Testis (tissue), 2 donors: ENCODE measurements at regions not wholly inside any gene's neighbourhood (a gene's known extent, or its start where the extent isn't known, plus 50 kb on each side); places are given as distances from the start of the nearest gene placed in this dataset.
A peak's percentile ranks its signal among the peaks of the same experiment; 100 is the strongest.

Experiments used
- DNase-seq: peaks from one replicate; pipeline ENCODE4 v3.0.0-alpha.2; 2019
- H3K27ac ChIP-seq, 2 donors: fragments of 200-600 bp; sonication (generic); one replicate each; pipeline ENCODE4 v1.5.1; 2019
- H3K27me3 ChIP-seq: fragments of 200-600 bp; sonication (generic); one replicate; pipeline ENCODE4 v1.5.1; 2019
- H3K36me3 ChIP-seq: fragments of 200-600 bp; sonication (generic); one replicate; pipeline ENCODE4 v1.5.1; 2017; ENCODE audit warnings: low read depth; ENCODE audit errors: missing control alignments
- H3K4me1 ChIP-seq: fragments of 200-600 bp; sonication (generic); one replicate; pipeline ENCODE4 v1.5.1; 2019
- H3K4me3 ChIP-seq, 2 donors: fragments of 200-600 bp; sonication (generic); one replicate each; pipeline ENCODE4 v1.5.1; 2017 to 2019
- H3K9me3 ChIP-seq: fragments of 200-600 bp; sonication (generic); one replicate; pipeline ENCODE4 v1.5.1; 2017
- POLR2A ChIP-seq: fragments of 450-650 bp; IDR thresholded peaks from one replicate; pipeline ENCODE4 v1.6.1; 2017; ENCODE audit warnings: antibody characterized with exemption, mild to moderate bottlenecking, moderate library complexity
- WGBS, 2 donors: methylation state at CpG; one replicate each; pipeline ENCODE4 v1.1.5; 2018; 5-methylcytosine and 5-hydroxymethylcytosine counted together
- intact Hi-C: fragments of 100-400 bp; cut with DNase I; formaldehyde crosslinking; loops from one replicate; pipeline ENCODE4 v1.15.1; 2023; ENCODE audit warnings: low total_unique reads
- TF ChIP-seq, protein P1 (sequence below), 3 experiments: fragments of 450-650 bp in 2 of 3; fragments of 200-600 bp in 1 of 3; sonication (generic) in 1 of 3; IDR thresholded peaks; one replicate each; pipeline ENCODE4 v1.5.1; 2016 to 2019; ENCODE audit warnings: antibody characterized with exemption in 3 of 3, mild to moderate bottlenecking in 2 of 3, moderate library complexity in 1 of 3

DNA sequence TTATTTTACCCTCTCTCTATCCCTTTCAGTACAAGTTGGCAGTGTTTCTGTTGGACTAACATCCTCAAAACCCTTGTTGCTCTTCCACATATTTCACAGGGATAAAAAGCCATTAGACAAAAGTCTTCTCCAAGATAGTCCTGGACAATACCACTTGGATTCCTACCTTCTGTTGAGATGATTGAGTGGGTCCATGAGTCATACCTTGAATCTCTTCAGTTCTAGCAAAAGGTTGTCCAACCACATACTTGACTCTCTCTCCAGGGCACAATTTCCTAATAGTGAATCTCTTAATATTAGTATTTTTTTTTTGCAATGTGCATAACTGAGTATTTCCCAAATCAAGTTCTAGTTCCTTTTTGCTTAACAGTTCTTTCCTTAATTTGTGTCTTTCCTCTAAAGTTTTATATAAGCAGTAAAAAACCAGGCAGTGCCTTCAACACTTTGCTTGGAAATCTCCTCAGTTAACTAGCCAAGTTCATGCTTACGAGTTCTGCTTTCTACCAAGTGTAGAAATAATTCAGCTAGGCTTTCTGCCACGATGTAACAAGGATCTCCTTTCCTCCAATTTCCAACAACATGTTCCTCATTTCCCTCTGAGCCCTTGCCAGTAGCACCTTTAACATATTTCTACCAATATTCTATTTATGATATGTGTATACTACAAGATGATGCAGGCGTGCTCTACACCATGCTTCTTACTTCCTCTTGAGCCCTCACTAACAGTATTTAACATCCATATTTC is 68.3 kb upstream of the NEO1 start:
- H3K4me3 ChIP-seq: no peak overlapping the region
- H3K4me1 ChIP-seq: no peaks in the 10 kb centered on the region
- intact Hi-C loops: no loop called here
- no peak for DNase-seq
- no peaks in the 10 kb centered on the region for H3K9me3 ChIP-seq
- no peak overlapping the region for H3K27ac ChIP-seq
- WGBS, 2 donors: 88 to 95% methylated on average over 3 of the region's 3 CpGs
- no peak for TF ChIP-seq POLR2A
- TF ChIP-seq, protein P1, sequence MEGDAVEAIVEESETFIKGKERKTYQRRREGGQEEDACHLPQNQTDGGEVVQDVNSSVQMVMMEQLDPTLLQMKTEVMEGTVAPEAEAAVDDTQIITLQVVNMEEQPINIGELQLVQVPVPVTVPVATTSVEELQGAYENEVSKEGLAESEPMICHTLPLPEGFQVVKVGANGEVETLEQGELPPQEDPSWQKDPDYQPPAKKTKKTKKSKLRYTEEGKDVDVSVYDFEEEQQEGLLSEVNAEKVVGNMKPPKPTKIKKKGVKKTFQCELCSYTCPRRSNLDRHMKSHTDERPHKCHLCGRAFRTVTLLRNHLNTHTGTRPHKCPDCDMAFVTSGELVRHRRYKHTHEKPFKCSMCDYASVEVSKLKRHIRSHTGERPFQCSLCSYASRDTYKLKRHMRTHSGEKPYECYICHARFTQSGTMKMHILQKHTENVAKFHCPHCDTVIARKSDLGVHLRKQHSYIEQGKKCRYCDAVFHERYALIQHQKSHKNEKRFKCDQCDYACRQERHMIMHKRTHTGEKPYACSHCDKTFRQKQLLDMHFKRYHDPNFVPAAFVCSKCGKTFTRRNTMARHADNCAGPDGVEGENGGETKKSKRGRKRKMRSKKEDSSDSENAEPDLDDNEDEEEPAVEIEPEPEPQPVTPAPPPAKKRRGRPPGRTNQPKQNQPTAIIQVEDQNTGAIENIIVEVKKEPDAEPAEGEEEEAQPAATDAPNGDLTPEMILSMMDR (IDR thresholded peaks at IDR 0.05): no peak
- H3K36me3 ChIP-seq: no peaks in the 10 kb centered on the region
- H3K27me3 ChIP-seq: no peaks in the 10 kb centered on the region

- Histone ChIP-seq H3K4me1 (no peaks in the 10 kb centered on the region), H3K9me3 (no peaks in the 10 kb centered on the region), H3K36me3 (no peaks in the 10 kb centered on the region), H3K27me3 (no peaks in the 10 kb centered on the region), H3K27ac (peak overlapping the region in 1 of 2 donors; percentile 21), H3K4me3 (no peak overlapping the region)
- TF ChIP-seq, protein P1 (IDR thresholded peaks at IDR 0.05): no peak
- no peak for TF ChIP-seq POLR2A
- 50 to 53% methylated on average over 2 of the region's 2 CpGs for WGBS, 2 donors
- DNase-seq: no peak
- intact Hi-C loops: no loop called here
Observed at GRCh38 chr15:72982714-72983113, 69.5 kb upstream of the NEO1 start.

GRCh38 chr15:72980661-72981060 is 71.6 kb upstream of the NEO1 start:
- Histone ChIP-seq H3K36me3 (no peaks in the 10 kb centered on the region), H3K4me3 (no peak overlapping the region), H3K27ac (no peak overlapping the region), H3K4me1 (no peaks in the 10 kb centered on the region), H3K27me3 (no peaks in the 10 kb centered on the region), H3K9me3 (no peaks in the 10 kb centered on the region)
- no peak for DNase-seq
- TF ChIP-seq, protein P1 (IDR thresholded peaks at IDR 0.05): no peak
- TF ChIP-seq POLR2A: no peak
- intact Hi-C loops: no loop called here
- WGBS, 2 donors: 93 to 94% methylated on average over 1 of the region's 1 CpG

DNA sequence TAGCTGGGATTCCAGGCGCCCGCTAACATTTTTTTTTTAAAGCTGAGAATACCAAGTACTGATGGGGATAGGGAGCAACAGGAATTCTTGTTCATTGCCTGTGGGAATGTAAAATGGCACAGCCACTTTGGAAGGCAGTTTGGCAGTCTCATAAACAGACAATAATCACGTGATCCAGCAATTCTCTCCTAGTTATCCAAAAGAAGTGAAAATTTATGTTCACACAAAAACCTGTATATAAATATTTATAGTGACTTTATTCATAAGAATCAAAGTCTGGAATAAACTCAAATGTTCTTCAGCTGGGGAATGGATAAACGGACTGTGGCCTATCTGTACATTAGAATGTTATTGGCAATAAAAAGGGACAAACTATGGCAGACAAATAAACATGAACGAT is 72.5 kb upstream of the NEO1 start:
- Histone ChIP-seq H3K4me1 (no peaks in the 10 kb centered on the region), H3K9me3 (no peaks in the 10 kb centered on the region), H3K36me3 (no peaks in the 10 kb centered on the region), H3K4me3 (no peak overlapping the region), H3K27ac (no peak overlapping the region), H3K27me3 (no peaks in the 10 kb centered on the region)
- TF ChIP-seq, protein P1 (IDR thresholded peaks at IDR 0.05): no peak
- no peak for TF ChIP-seq POLR2A
- intact Hi-C loops: no loop called here
- DNase-seq: no peak
- WGBS, 2 donors: 71 to 83% methylated on average over 5 of the region's 5 CpGs

GRCh38 chr15:72979308-72979707 is 73.0 kb upstream of the NEO1 start:
- H3K27me3 ChIP-seq: no peaks in the 10 kb centered on the region
- TF ChIP-seq POLR2A: no peak
- TF ChIP-seq, protein P1 (IDR thresholded peaks at IDR 0.05): no peak
- intact Hi-C loops: no loop called here
- no peaks in the 10 kb centered on the region for H3K4me1 ChIP-seq
- no peaks in the 10 kb centered on the region for H3K9me3 ChIP-seq
- H3K27ac ChIP-seq: no peak overlapping the region
- no peaks in the 10 kb centered on the region for H3K36me3 ChIP-seq
- no peak for DNase-seq
- no peak overlapping the region for H3K4me3 ChIP-seq
- 61 to 65% methylated on average over 5 of the region's 5 CpGs for WGBS, 2 donors
